ENCODE measurements at regions not wholly inside any gene's neighbourhood (a gene's known extent, or its start where the extent isn't known, plus 50 kb on each side); places are given as distances from the start of the nearest gene placed in this dataset.

DNA sequence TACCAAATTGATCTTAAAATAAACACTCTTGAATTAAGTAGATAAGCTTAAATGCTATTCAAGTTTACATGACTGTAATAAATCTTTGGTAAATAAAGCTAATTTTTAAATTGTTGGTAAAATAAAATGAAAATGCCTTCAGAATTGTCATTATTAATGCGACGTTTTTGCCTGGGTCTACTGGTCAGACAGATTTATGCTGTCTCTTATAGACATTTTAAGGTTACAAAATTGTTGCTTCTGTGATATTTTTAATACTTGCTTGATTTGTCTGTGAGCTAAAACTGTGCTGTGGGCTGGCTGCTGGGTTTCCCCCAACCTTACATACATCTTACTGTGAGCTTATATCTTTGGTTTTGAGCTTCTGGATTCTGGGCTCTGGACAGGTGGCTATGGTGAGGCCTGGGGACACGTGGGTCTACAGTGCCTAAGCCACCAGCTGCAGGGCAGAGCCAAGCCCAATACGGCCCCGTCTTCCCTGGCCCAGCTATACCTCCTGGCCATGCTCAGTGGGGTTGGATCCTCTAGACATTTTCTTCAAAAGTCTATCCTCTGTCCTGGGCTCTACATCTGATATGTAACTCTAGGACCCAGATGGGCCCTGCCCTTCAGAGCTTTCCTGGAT, 81.4 kb downstream of the ETS2 start (continued):
- no peak for TF ChIP-seq JUNB (IDR thresholded peaks at IDR 0.05; ENCODE audit: unreplicated experiment)
- TF ChIP-seq ZNF331 (CRISPR knock-in tag; IDR thresholded peaks at IDR 0.05; ENCODE audit: low read depth), result no peak
- TF ChIP-seq EZH2phosphoT487 (IDR thresholded peaks at IDR 0.05; ENCODE audit: unreplicated experiment), result no peak
- TF ChIP-seq POLR2AphosphoS5 (IDR thresholded peaks at IDR 0.05; ENCODE audit: low read depth), result no peak
- TF ChIP-seq, protein P1, sequence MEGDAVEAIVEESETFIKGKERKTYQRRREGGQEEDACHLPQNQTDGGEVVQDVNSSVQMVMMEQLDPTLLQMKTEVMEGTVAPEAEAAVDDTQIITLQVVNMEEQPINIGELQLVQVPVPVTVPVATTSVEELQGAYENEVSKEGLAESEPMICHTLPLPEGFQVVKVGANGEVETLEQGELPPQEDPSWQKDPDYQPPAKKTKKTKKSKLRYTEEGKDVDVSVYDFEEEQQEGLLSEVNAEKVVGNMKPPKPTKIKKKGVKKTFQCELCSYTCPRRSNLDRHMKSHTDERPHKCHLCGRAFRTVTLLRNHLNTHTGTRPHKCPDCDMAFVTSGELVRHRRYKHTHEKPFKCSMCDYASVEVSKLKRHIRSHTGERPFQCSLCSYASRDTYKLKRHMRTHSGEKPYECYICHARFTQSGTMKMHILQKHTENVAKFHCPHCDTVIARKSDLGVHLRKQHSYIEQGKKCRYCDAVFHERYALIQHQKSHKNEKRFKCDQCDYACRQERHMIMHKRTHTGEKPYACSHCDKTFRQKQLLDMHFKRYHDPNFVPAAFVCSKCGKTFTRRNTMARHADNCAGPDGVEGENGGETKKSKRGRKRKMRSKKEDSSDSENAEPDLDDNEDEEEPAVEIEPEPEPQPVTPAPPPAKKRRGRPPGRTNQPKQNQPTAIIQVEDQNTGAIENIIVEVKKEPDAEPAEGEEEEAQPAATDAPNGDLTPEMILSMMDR (conservative IDR thresholded peaks at IDR 0.05; ENCODE audit: low read depth in 2 of 2), result no peak
- TF ChIP-seq, protein P2, sequence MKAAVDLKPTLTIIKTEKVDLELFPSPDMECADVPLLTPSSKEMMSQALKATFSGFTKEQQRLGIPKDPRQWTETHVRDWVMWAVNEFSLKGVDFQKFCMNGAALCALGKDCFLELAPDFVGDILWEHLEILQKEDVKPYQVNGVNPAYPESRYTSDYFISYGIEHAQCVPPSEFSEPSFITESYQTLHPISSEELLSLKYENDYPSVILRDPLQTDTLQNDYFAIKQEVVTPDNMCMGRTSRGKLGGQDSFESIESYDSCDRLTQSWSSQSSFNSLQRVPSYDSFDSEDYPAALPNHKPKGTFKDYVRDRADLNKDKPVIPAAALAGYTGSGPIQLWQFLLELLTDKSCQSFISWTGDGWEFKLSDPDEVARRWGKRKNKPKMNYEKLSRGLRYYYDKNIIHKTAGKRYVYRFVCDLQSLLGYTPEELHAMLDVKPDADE (IDR thresholded peaks at IDR 0.05), result no peak
- TF ChIP-seq, protein P3, sequence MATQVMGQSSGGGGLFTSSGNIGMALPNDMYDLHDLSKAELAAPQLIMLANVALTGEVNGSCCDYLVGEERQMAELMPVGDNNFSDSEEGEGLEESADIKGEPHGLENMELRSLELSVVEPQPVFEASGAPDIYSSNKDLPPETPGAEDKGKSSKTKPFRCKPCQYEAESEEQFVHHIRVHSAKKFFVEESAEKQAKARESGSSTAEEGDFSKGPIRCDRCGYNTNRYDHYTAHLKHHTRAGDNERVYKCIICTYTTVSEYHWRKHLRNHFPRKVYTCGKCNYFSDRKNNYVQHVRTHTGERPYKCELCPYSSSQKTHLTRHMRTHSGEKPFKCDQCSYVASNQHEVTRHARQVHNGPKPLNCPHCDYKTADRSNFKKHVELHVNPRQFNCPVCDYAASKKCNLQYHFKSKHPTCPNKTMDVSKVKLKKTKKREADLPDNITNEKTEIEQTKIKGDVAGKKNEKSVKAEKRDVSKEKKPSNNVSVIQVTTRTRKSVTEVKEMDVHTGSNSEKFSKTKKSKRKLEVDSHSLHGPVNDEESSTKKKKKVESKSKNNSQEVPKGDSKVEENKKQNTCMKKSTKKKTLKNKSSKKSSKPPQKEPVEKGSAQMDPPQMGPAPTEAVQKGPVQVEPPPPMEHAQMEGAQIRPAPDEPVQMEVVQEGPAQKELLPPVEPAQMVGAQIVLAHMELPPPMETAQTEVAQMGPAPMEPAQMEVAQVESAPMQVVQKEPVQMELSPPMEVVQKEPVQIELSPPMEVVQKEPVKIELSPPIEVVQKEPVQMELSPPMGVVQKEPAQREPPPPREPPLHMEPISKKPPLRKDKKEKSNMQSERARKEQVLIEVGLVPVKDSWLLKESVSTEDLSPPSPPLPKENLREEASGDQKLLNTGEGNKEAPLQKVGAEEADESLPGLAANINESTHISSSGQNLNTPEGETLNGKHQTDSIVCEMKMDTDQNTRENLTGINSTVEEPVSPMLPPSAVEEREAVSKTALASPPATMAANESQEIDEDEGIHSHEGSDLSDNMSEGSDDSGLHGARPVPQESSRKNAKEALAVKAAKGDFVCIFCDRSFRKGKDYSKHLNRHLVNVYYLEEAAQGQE (IDR thresholded peaks at IDR 0.05; ENCODE audit: unreplicated experiment), result no peak

DNA sequence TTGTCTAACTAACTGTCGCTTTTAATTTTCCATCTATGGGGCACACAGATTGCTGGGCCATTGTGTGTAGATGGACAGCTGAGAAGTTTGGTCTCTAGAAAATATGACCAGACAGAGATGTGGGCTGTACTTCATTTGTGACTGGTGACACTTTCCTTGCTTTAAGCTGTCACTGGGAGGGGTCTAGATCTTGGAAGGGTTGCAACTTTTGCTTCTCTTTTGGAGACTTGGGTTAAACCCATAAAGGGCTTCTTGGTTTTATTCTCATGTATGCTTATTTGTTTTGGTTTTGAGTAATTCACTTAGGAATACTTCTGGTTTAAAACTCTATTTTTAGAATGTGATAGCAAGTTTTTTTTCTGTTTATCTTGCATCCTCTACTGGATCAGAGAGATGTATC, 80.2 kb downstream of the ETS2 start:
- DNase-seq (ENCODE audit: low spot score) (no peak), ATAC-seq (no peak)
- H3K4me2 ChIP-seq, result no peak overlapping the region
- H3F3A ChIP-seq (replicated peaks; ENCODE audit: low read depth), result no peaks in the 10 kb centered on the region
- no peaks in the 10 kb centered on the region; the same call in none of the 2 replicates for H3K9me2 ChIP-seq (ENCODE audit: insufficient read depth)
- H4K20me1 ChIP-seq (replicated peaks; ENCODE audit: insufficient read depth), result no peaks in the 10 kb centered on the region
- no peak overlapping the region for H3K4me3 ChIP-seq
- H3K27me3 Mint-ChIP-seq (ENCODE audit: insufficient read depth, low read depth, poor library complexity), result peaks cover 5% of the 10 kb centered on the region
- H3K79me2 ChIP-seq (replicated peaks; ENCODE audit: insufficient read depth), result no peaks in the 10 kb centered on the region
- H3K9me3 Mint-ChIP-seq, result peaks cover 49% of the 10 kb centered on the region
- H3K27me3 ChIP-seq (ENCODE audit: insufficient read depth), result no peaks in the 10 kb centered on the region
- no peaks in the 10 kb centered on the region for H3K4me1 Mint-ChIP-seq
- peaks cover 14% of the 10 kb centered on the region; the same call in 2 of the 3 replicates for H3K36me3 Mint-ChIP-seq (ENCODE audit: low read depth)
- no peak overlapping the region for H3K27ac Mint-ChIP-seq
- no peaks in the 10 kb centered on the region for H3K4me1 ChIP-seq (ENCODE audit: insufficient read depth)
- H3K36me3 ChIP-seq (ENCODE audit: insufficient read depth), result peaks cover 5% of the 10 kb centered on the region
- H3K27ac ChIP-seq (ENCODE audit: low read depth), result no peak overlapping the region
- no peak overlapping the region for H3K4me3 Mint-ChIP-seq
- H2AFZ ChIP-seq, result no peak overlapping the region
- TF ChIP-seq ZNF331 (CRISPR knock-in tag; IDR thresholded peaks at IDR 0.05; ENCODE audit: low read depth) (no peak), NANOG (IDR thresholded peaks at IDR 0.05; ENCODE audit: borderline replicate concordance) (no peak), ZNF114 (CRISPR knock-in tag; IDR thresholded peaks at IDR 0.05) (no peak), POLR2AphosphoS5 (IDR thresholded peaks at IDR 0.05; ENCODE audit: low read depth) (no peak)
- TF ChIP-seq, protein P1 (conservative IDR thresholded peaks at IDR 0.05; ENCODE audit: low read depth in 2 of 2), result no peak
